ENCODE measurements at regions not wholly inside any gene's neighbourhood (a gene's known extent, or its start where the extent isn't known, plus 50 kb on each side); places are given as distances from the start of the nearest gene placed in this dataset.
A peak's percentile ranks its signal among the peaks of the same experiment; 100 is the strongest.

DNA sequence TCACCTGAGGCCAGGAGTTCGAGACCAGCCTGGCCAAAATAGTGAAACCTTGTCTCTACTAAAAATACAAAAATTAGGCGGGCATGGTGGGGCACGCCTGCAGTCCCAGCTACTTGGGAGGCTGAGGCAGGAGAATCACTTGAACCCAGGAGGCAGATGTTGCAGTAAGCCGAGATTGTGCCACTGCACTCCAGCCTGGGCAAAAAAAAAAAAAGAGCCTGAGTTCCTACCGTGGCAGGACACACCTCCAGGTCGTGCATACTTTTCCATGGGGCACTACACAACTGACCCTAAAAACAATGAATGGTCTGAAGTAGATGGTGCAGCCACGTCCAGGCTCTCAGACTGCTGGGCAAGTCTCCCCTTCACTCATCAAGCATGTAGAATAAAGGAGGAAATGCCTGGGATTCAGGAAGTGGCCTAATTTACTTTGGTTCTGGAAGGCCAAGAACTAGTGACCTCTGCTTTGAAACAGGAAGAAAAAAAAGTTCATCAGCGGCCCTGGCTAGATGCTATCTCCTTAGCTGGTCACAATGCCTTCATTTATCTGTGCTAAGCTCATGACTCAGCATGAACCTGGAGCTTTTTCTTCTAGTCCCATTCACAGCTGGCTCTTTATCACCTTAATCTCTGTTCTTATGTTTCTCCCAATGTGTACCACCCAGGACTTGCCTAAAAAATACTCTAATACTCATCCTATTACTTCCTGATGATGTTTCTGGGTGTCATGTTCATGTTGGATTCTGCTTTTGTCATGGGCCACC, 55.8 kb upstream of the OR6J1 start:
- no peaks in the 10 kb centered on the region for H3K9me3 Mint-ChIP-seq
- H3K4me3 Mint-ChIP-seq = no peak overlapping the region
- no peak overlapping the region for H3K27ac Mint-ChIP-seq
- peaks cover 49% of the 10 kb centered on the region for H3K27me3 Mint-ChIP-seq
- no peaks in the 10 kb centered on the region for H3K4me1 Mint-ChIP-seq (ENCODE audit: low read depth)
- DNase-seq = no peak
- H3K36me3 Mint-ChIP-seq (ENCODE audit: low read depth) = no peaks in the 10 kb centered on the region

- no peaks in the 10 kb centered on the region for H3K36me3 Mint-ChIP-seq (ENCODE audit: low read depth)
- H3K27ac Mint-ChIP-seq = peak overlapping the region; percentile 85
- no peak for DNase-seq
- H3K27me3 Mint-ChIP-seq = peaks cover 42% of the 10 kb centered on the region
- H3K4me1 Mint-ChIP-seq (ENCODE audit: low read depth) = peaks cover 22% of the 10 kb centered on the region
- H3K4me3 Mint-ChIP-seq = peak overlapping the region; percentile 80
- H3K9me3 Mint-ChIP-seq = no peaks in the 10 kb centered on the region
Observed at GRCh38 chr14:22713631-22713950, 52.9 kb upstream of the OXA1L start.

DNA sequence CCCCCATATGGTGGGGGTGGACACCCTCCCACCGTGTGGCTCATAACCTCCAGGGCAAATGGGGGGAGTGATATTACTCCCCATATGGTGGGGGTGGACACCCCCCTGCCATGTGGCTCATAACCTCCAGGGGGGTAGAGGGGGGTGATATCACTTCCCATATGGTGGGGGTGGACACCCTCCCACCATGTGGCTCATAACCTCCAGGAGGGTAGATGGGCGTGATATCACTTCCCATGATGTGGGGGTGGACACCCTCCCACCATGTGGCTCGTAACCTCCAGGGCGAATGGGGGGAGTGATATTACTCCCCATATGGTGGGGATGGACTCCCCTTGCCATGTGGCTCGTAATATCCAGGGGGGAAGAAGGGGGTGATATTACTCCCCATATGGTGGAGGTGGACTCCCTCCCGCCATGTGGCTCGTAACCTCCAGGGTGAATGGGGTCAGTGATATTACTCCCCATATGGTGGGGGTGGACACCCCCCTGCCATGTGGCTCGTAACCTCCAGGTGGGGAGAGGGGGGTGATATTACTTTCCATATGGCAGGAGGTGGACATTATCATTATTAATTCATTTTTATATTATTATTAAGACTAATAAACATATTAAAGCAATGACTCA, 51.2 kb upstream of the OXA1L start:
- Mint-ChIP-seq H3K4me1 (ENCODE audit: low read depth) (peaks cover 22% of the 10 kb centered on the region), H3K4me3 (no peak overlapping the region), H3K9me3 (no peaks in the 10 kb centered on the region), H3K36me3 (ENCODE audit: low read depth) (no peaks in the 10 kb centered on the region), H3K27me3 (peaks cover 31% of the 10 kb centered on the region), H3K27ac (no peak overlapping the region)
- DNase-seq = no peak

DNA sequence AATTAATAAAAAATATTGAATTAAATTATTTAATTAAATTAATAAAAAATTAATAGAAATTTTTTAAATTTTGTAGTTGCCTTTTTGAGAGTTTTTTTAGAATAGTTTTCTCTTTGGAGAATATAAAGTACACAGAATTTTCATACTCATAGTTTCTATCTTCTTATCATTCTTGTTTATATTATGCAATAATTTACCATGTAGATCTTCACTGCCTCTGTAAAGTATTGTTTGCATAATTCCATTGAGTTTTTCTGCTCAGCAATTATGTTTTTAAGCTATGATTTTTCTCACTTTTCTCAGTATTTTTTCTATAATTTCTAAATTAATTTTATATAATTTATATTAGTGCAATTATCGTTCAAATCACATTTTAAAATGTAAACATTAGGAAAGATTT, 50.6 kb upstream of the OXA1L start:
- Mint-ChIP-seq H3K27ac (no peak overlapping the region), H3K27me3 (peaks cover 25% of the 10 kb centered on the region), H3K4me3 (no peak overlapping the region), H3K4me1 (ENCODE audit: low read depth) (peaks cover 22% of the 10 kb centered on the region), H3K36me3 (ENCODE audit: low read depth) (no peaks in the 10 kb centered on the region), H3K9me3 (no peaks in the 10 kb centered on the region)
- no peak for DNase-seq
